Cardiac septum (tissue), 1 donor: ENCODE measurements at regions not wholly inside any gene's neighbourhood (a gene's known extent, or its start where the extent isn't known, plus 50 kb on each side); places are given as distances from the start of the nearest gene placed in this dataset.

Experiments used
- DNase-seq: peaks from one replicate; pipeline ENCODE4 v3.0.0-alpha.2; 2020; ENCODE audit warnings: low spot score
- intact Hi-C: fragments of 100-400 bp; cut with DNase I; formaldehyde crosslinking; loops from one replicate; pipeline ENCODE4 v1.14.0; 2022
- donor health status: DM: no; HTN: no; CAD: no.

DNA sequence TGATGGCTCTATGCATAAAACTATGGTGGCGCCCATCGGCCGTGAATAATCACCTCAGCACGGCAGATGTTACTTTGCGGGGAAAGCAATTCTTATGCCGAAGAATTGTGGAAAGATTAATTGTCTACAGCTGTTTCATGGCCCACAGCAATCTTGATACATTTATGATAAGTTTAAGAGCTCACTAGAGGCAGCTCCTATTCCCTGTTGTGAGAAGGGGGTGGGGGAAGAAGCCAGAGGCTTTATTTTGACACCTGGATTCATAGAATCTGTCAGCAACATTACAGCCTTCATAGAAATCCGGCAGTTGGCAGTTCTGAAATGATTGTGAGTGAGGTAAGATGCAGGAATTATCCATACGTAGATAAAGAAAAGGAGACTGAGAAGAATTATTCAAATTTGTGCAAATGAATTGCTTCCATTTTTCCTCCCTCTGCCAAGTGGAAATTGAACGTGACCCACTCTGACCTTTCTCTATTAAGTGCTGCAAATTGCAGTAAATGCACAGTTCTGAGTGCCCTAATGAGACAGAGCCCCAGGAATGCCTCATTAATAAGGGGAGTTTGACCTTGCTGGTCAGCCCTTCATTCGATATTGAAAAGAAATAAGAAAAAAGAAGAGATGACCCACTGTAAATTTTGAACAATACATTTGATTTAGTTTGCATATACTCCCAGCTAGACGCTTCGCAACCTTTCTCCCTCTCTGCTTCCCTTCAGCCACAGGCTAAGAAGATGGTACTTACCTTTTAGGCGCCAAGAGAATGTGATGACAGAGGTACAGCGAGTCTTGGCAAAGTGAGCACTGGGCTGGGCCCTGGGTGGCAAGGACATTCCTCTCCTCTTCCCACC, 188.8 kb downstream of the GPAT3 start:
- no peak for DNase-seq
- intact Hi-C loops = no loop called here

DNA sequence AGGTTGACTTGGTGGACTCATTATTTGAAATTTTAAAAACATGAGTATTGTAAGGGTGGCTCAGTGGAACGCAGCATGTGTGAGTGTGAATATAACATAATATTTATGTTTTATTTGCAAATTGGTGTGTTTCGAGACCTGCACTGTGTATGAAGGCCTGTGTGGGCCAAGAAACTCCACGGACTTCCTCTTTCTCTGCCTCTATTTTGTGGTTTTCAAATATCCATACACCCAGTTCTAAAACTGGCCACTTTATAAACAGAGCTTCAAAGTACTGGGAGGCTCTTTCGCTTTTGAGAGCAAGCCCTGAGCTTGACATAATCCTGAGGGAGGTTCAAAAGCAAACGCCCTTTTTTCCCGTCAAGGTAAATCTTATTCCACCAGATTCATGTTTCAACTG, 187.7 kb downstream of the GPAT3 start:
- intact Hi-C loops = no loop called here
- no peak for DNase-seq

DNA sequence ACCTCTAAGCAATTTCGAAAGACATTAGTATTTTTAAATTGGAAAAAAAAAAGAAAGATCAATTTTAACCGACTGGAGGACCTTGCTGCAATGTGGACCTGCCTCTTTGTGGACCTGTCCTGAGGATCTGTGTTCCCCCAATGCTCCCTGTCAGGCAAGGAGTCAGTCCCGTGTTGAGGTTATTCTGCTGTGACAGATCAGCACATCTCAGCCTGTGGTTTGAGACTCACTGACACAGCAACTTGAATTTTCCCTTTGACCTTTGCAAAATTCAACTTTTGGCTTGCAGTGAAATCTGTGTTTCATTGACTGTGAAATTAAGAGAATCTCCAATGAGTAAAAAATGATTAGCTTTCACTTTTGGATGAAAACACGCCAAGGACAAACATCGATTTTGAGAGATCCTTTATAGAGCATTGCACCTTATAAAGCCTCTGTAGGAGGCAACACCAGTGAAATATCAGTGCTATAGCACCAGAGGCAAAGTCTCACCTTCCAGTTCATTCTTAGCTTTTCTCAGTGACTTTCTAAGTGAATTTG, 186.9 kb downstream of the GPAT3 start:
- no peak for DNase-seq
- intact Hi-C loops = no loop called here

DNA sequence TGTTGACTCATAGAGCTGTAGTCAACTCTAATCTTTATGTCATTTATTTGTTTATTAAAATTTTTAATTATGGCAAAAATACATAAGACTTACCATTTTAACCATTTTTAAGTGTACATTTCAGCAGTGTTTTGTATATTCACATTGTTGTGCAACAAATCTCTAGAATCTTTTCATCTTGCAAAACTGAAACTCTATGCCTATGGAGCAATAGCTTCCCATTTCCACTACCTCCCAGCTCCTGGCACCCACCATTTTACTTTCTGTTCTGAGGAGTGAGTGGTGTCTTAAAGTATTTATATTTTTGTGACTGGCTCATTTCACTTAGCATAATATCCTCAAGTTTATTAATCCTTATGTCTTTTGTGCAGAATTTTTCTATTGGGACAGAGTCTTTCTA, 181.0 kb downstream of the GPAT3 start:
- intact Hi-C loops = no loop called here
- no peak for DNase-seq

DNA sequence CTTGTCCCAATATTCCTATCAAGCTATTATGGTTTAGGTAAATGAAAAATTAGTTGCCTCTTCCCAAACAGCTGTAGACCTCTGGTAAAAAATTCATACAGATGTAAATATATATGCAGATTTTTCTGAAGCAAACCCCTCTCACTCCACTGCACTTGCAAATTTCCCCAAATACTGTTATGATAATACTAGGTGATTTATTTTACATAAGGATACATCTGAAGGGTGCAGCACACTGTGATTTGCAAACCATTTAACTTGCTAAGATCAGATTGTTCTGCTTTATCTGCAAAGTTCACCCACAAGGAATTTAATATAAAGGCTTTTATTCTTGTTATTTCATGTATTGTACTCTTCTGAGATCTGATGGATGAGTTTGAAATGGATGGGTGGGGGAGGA, 177.0 kb downstream of the GPAT3 start:
- no peak for DNase-seq
- intact Hi-C loops = no loop called here

DNA sequence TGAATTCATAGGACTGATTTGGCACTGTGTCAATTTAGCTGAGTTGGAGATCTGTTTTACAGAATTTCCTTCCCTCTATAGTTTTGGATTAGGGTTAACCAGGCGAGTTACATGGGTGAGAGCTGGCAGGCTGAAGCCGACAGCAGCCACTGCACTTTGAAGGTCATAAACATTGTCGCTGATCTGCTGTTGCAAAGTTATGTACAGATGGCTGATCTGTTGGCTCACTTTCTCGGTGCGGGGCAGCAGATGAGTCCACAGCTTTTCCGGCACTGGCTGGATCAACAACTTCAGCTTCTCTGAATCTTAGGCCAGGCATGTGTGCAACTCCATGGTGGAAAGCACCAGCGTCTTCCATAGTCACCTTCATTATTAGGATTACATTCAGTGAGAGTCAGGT, 173.7 kb downstream of the GPAT3 start:
- no peak for DNase-seq
- intact Hi-C loops = no loop called here

DNA sequence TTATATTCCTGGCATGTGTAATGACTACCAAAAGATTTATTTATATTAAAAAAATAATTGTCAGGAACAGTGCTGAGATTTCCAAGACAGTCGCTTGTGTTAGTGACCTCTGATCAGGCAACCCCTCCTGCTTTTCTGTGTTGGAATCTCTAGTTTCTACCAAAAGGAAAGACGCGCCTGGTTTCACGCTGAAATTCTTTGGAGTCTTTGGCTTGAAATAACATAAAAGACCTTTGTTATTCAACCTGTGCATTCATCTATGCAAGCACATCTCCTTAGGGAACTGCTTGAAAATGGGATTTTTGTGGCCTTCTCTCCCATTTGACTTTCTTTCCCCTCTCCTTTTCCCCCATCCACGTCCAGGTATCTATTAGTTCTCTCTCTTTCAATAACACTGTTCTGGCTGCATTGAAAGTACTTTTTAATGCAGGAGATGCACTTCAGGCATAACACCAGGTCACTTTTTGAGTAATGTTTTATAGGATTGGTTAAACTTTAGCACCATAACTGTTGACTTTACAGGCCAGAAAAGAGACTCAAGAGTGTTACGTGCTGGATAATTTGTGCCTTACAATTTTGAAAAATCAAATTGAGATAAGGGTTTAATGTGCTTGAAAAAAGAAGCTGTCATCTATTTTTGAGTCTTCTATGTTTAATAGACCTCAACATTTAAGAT, 172.7 kb downstream of the GPAT3 start:
- DNase-seq = no peak
- intact Hi-C loops = no loop called here

DNA sequence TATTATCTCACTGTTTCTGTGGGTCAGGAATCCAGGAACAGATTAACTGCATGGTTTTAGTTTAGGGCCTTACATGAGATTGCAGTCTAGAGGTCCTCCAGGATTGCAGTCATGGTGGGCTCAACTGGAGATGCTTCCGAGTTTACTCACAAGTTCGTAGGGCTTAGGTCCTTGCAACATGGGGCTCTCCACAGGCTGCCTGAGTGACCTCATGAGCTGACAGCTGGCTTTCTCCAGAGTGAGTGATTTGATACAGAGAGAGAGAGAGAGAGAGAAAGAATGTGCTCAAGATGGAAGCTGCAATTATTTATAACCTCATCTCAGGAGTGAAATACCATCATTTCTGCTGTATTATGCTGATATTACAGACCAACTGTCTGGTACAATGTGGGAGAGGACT, 168.9 kb downstream of the GPAT3 start:
- intact Hi-C loops = no loop called here
- DNase-seq = no peak

DNA sequence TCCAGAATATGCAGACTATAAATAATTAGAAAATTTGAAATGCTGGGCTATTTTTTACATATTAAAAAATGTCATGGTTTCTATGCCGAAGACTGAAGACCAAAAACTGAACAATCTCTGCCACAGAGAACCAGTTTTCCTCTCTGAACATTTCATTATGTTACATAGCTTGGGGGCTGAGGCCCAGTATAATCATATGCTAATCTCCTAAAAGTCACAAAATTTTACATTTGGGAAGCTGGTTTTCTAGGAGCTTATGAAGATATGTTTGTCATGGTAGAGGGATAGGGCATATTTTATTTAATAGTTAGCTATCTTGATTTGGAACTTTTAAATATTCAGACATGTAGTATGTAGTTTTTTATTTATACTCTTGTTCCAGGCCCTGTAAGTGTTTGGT, 167.8 kb downstream of the GPAT3 start:
- intact Hi-C loops = no loop called here
- no peak for DNase-seq

DNA sequence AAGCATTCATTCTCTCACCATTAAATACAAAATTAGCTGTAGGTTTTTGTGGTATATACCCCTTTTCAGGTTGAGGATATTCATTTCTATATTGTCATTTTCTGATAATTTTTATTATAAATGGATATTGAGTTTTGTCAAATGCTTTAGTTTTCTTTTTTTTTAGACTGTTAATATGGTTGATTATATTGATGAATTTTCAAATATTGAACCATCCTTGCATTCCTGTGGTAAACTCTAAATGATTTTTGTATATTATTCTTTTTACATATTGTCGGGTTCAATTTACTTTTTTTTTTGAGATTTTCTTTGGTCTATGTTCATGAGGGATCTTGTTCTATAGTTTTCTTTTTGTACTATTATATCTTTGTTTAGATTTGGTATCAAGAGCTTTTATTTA, 165.1 kb downstream of the GPAT3 start:
- intact Hi-C loops = no loop called here
- no peak for DNase-seq

DNA sequence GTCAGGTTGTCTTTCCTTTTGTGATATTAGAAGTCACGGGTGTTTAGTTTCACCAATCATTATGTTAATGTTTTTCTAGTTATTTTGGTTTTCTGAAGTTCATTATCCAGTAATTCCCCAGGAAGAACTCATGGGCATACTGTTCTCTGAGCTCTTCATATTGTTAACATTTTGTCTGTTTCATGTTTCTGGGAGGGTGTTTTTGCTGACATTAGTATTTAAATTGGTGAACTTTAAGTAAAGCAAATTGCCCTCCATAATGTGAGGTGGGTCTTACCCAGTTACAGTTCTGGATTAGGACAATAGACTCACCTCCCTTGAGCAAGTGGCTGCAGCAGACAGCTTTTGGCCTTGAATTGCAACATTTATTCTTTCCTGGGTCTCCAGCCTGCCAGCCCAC, 163.4 kb downstream of the GPAT3 start:
- intact Hi-C loops = no loop called here

DNA sequence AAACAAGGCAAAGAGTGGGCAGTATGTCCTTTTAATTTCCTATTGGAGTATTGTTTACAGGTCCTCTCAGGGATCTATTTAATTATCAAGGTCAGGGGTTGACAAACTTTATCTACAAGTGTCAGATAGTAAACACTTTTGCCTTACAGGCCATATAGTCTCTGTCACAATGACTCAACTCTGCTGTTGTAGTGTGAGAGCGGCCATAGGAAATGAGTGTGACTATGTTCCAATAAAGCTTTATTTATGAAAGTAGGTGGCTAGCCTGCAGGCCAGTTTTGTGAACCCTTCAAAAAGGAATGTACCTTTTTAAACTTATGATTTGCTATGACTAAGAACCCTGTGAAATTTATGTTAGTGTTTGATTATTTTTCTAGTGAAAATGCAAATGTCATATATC, 156.1 kb downstream of the GPAT3 start:
- intact Hi-C loops = no loop called here
- no peak for DNase-seq

More for the DNA sequence above, 163.4 kb downstream of the GPAT3 start:
- no peak for DNase-seq

DNA sequence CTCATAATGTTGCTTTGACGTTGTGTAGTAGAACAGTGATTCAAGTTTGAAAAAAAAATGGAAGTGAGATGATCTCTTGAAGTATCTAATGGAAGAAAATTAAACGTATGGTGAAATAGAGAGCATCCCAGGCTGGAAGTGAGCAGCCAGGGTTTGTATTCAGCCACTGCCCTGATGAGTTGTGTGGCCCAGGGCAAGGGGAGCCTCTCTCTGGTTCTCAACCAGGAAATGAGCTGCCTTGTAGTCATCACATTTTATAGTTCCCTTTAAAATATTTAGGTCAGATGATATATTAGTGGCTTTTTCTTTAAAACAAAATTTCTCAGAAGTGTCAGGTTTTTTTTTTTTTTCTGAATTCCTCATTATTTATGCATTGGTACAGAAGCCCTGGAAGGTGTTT, 150.3 kb downstream of the GPAT3 start:
- no peak for DNase-seq
- intact Hi-C loops = no loop called here

DNA sequence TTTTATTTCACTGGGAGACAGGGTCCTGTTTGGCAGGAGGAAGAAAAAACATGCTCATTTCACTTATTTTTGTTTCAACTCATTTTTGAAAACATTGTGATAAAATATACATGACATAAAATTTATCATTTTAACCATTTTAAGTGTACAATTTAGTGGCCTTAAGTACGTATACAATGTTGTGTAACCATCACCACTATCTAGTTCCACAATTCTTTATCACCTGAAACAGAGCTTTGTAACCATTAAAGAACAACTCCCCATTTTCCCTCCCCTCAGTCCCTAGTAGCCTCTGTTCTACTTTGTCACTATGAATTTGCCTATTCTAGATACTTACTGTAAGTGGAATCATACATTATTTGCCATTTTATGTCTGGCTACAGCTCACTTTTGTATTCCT, 143.8 kb downstream of the GPAT3 start:
- intact Hi-C loops = no loop called here
- no peak for DNase-seq

DNA sequence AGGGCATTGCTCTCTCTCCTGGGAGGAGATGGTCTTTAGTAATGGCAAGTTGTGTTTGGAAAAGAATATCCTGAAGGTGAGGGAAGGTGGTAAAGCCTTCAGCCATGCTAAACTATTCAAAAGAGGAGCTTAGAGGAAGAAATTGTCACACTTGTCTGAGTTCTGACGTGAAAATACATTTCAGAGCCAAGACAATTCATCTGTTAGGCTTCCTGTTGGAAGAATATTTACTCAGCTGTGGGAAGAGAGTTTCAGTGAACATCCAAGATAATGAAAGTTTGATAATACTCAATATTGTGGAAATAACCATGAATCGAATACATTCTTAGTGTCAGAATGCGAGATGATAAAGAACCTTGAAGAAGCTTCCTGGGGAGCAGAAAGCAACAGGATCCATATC, 143.3 kb downstream of the GPAT3 start:
- intact Hi-C loops = no loop called here
- DNase-seq = no peak

DNA sequence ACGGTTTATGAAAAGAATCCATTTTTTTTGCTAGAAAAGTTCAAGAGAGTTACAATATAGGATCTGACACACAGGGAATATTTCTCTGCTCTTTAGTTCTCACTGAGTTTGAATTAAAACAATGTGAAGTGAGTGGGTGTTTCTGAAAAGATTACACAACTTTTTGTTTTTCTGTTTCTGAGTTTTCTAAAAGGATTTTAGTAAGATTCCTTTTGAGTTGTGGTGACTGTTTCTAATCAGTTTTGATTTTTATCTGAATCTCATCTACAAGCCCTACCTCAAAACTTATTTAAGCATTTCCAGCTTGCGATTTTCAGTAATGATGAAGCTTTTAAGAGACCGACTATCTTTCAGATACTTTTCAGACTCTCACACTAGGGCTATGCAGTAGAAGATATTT, 141.7 kb downstream of the GPAT3 start:
- intact Hi-C loops = no loop called here
- no peak for DNase-seq

DNA sequence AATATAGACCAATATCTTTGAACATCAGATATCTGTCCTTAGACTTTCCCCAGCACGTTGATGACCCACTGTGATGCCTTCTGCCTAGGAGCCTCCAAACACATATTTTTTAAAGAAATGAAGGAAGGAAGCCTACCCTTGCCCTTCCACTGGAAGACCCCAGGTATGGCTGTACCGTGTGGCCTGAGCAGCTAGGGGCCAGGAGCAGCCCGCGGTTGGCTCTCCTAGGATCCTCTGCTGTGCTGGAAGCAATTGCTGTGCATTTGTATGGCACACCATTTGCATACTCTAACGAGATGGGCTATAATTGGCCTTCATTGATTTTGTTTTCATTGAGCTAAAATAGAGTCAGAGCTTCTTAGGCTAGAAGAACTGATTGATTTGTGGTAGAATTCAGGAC, 128.8 kb downstream of the GPAT3 start:
- no peak for DNase-seq
- intact Hi-C loops = no loop called here

DNA sequence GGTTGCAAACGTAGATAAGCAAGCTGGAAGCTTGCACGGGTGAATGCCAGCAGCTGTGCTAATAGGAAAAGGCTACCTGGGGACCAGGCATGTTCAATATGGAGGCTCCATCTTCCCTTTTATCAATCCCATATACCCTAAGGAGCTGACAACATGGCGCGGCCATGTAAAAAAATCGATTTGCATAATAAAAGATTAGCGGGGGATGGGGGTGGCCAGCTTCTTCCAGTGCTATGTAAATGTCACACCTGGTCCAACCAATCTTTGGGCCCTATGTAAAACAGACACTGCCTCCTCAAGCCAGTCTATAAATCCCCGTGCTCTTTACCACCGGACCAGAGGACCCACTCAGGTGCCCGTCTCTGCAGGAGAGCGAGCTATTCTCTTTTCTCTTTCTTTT, 128.2 kb downstream of the GPAT3 start:
- intact Hi-C loops = no loop called here
- DNase-seq = no peak

DNA sequence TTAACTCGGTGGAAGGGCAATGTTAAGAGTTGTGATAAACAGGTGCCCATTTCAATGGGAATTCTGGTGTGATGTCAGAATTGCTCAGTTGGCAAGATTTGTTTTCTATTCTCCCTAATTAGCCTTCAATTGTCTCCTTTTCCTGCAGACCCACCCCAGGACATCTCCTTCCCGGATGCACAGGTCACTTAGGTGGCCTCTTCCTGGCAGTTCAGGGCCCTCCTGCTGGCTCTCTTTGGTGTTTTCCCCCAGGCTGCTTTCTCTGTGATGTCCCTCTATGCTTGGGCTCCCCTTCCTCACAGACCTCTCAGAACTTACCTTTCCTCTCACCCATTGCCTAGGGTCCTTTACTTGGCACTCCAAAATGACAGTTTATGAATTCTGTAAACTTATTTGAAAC, 126.3 kb downstream of the GPAT3 start:
- intact Hi-C loops = no loop called here
- no peak for DNase-seq

DNA sequence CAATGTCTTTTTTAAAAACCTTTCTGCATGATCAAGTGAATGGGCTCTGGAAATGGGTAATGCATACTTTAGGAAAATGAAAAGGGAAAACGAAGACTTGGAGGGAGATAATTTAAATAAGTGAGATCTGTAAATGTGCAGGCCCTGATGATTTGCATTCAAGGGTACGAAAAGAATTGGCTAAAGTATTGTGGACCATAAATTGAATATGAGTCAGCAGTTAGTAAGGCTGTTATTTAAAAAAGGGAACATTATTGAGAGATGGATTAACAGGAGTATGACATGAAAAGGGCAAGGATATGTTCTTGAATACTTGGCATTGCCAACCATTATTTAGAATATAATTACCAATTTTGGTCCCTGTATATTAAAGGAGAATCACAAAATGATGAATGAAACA, 125.5 kb downstream of the GPAT3 start:
- no peak for DNase-seq
- intact Hi-C loops = no loop called here

DNA sequence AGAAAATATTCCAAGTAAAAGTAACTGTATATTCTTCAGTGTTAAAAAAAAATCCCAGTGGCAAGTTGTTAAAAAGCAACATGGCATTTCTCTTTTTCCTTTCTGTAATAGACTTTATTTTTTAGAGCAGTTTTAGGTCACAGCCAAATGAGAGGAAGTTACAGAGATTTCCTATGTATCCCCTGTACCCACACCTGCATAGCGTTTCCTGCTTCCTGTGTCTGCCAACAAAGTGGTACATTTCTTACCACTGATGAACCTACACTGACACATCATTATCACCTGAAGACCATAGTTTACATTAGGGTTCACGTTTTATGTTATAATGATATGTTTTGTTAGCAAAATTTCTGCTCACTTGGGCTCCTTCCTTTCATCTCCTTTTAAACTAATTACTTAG, 124.7 kb downstream of the GPAT3 start:
- intact Hi-C loops = no loop called here
- DNase-seq = no peak
